SK-N-SH treated with all-trans-retinoic acid at 6 μM for 48 hours (cell line): ENCODE measurements at regions not wholly inside any gene's neighbourhood (a gene's known extent, or its start where the extent isn't known, plus 50 kb on each side); places are given as distances from the start of the nearest gene placed in this dataset.

ENCODE experiments used
- ATAC-seq: fragments of 200-7000 bp; cut with Tn5 transposase; 3 replicates; pipeline ENCODE4 v1.9.1; 2020; ENCODE audit warnings: mild to moderate bottlenecking, moderate library complexity
- BACH2 ChIP-seq: fragments of 250-450 bp; sonication (Bioruptor Pico); IDR thresholded peaks from 2 replicates; pipeline ENCODE4 v1.9.0; 2021; ENCODE audit warnings: mild to moderate bottlenecking, borderline replicate concordance
- CREB5 ChIP-seq: fragments of 250-450 bp; sonication (Bioruptor Pico); IDR thresholded peaks from 2 replicates; pipeline ENCODE4 v1.5.1; 2020; ENCODE audit warnings: low read depth, mild to moderate bottlenecking, moderate library complexity
- CSDC2 ChIP-seq: fragments of 250-450 bp; sonication (Bioruptor Pico); IDR thresholded peaks from 2 replicates; pipeline ENCODE4 v1.5.0; 2020; ENCODE audit warnings: mild to moderate bottlenecking, moderate library complexity
- CSRNP3 ChIP-seq: fragments of 250-450 bp; sonication (Bioruptor Pico); IDR thresholded peaks from 2 replicates; pipeline ENCODE4 v1.5.1; 2021; ENCODE audit warnings: mild to moderate bottlenecking, moderate library complexity
- ESRRG ChIP-seq: fragments of 250-450 bp; sonication (Bioruptor Pico); IDR thresholded peaks from 2 replicates; pipeline ENCODE4 v1.6.1; 2021; ENCODE audit warnings: mild to moderate bottlenecking
- GLIS3 ChIP-seq: fragments of 250-450 bp; sonication (Bioruptor Pico); IDR thresholded peaks from 2 replicates; pipeline ENCODE4 v1.5.0; 2020; ENCODE audit warnings: mild to moderate bottlenecking, moderate library complexity
- ISL1 ChIP-seq: fragments of 250-450 bp; sonication (Bioruptor Pico); IDR thresholded peaks from 2 replicates; pipeline ENCODE4 v2.1.2; 2022; ENCODE audit warnings: mild to moderate bottlenecking, moderate library complexity
- OSR1 ChIP-seq: fragments of 250-450 bp; sonication (Bioruptor Pico); IDR thresholded peaks from 2 replicates; pipeline ENCODE4 v1.8.0; 2022; ENCODE audit warnings: moderate library complexity, mild to moderate bottlenecking, inconsistent platforms
- PATZ1 ChIP-seq: fragments of 250-450 bp; sonication (Bioruptor Pico); IDR thresholded peaks from 2 replicates; pipeline ENCODE4 v1.8.0; 2020; ENCODE audit warnings: mild to moderate bottlenecking, moderate library complexity, borderline replicate concordance
- POU6F1 ChIP-seq: fragments of 250-450 bp; sonication (Bioruptor Pico); IDR thresholded peaks from 2 replicates; pipeline ENCODE4 v1.8.0; 2021; ENCODE audit warnings: low read depth, mild to moderate bottlenecking, moderate library complexity, borderline replicate concordance
- PPARA ChIP-seq: fragments of 250-450 bp; sonication (Bioruptor Pico); IDR thresholded peaks from 2 replicates; pipeline ENCODE4 v1.5.0; 2020; ENCODE audit warnings: mild to moderate bottlenecking, borderline replicate concordance
- TCF4 ChIP-seq: fragments of 250-450 bp; sonication (Bioruptor Pico); IDR thresholded peaks from 2 replicates; pipeline ENCODE4 v1.8.0; 2021; ENCODE audit warnings: mild to moderate bottlenecking, moderate library complexity, borderline replicate concordance
- TOX ChIP-seq: fragments of 250-450 bp; sonication (Bioruptor Pico); IDR thresholded peaks from 2 replicates; pipeline ENCODE4 v1.8.0; 2021; ENCODE audit warnings: mild to moderate bottlenecking, moderate library complexity, borderline replicate concordance
- TSHZ2 ChIP-seq: fragments of 250-450 bp; sonication (Bioruptor Pico); IDR thresholded peaks from 2 replicates; pipeline ENCODE4 v1.5.0; 2020; ENCODE audit warnings: mild to moderate bottlenecking, moderate library complexity
- ZC3H10 ChIP-seq: fragments of 250-450 bp; sonication (Bioruptor Pico); IDR thresholded peaks from 2 replicates; pipeline ENCODE4 v1.5.1; 2021; ENCODE audit warnings: mild to moderate bottlenecking, moderate library complexity
- ZFP3 ChIP-seq: fragments of 250-450 bp; sonication (Bioruptor Pico); IDR thresholded peaks from 2 replicates; pipeline ENCODE4 v1.5.0; 2020; ENCODE audit warnings: mild to moderate bottlenecking, moderate library complexity
- ZFP30 ChIP-seq: fragments of 450-650 bp; formaldehyde crosslinking; IDR thresholded peaks from 2 replicates; pipeline ENCODE4 v1.5.0; 2022; ENCODE audit warnings: mild to moderate bottlenecking, moderate library complexity
- ZNF565 ChIP-seq: fragments of 450-650 bp; formaldehyde crosslinking; conservative IDR thresholded peaks from 2 replicates; pipeline ENCODE4 v1.5.0; 2020; ENCODE audit warnings: low read depth, mild to moderate bottlenecking, moderate library complexity
- ZNF70 ChIP-seq: fragments of 450-650 bp; formaldehyde crosslinking; IDR thresholded peaks from 2 replicates; pipeline ENCODE4 v1.5.0; 2020; ENCODE audit warnings: mild to moderate bottlenecking, moderate library complexity
- ZNF8 ChIP-seq: fragments of 450-650 bp; formaldehyde crosslinking; IDR thresholded peaks from 2 replicates; pipeline ENCODE4 v1.5.0; 2020; ENCODE audit warnings: mild to moderate bottlenecking, moderate library complexity

GRCh38 chr2:195317550-195317949 is 339.5 kb upstream of the SLC39A10 start:
- no peak for ATAC-seq
- no peak for TF ChIP-seq ZFP3 (CRISPR knock-in tag)

- ATAC-seq = no peak
- TF ChIP-seq POU6F1 (CRISPR knock-in tag) (no peak), BACH2 (CRISPR knock-in tag) (no peak), ZNF565 (CRISPR knock-in tag) (no peak), CSRNP3 (CRISPR knock-in tag) (no peak), CSDC2 (no peak), PATZ1 (CRISPR knock-in tag) (no peak), TCF4 (no peak), ZFP30 (no peak), GLIS3 (CRISPR knock-in tag) (no peak), ZNF70 (CRISPR knock-in tag) (no peak), ZC3H10 (no peak)
Measured at GRCh38 chr2:195316486-195316885, 340.5 kb upstream of the SLC39A10 start.

- no peak for ATAC-seq
Measured at GRCh38 chr2:195313962-195314361, 343.1 kb upstream of the SLC39A10 start.

GRCh38 chr2:195312662-195313061 is 344.4 kb upstream of the SLC39A10 start:
- no peak for TF ChIP-seq PPARA (CRISPR knock-in tag)
- no peak for TF ChIP-seq TOX (CRISPR knock-in tag)
- no peak for TF ChIP-seq ESRRG
- no peak for TF ChIP-seq GLIS3 (CRISPR knock-in tag)

More at GRCh38 chr2:195313962-195314361, 343.1 kb upstream of the SLC39A10 start:
- TF ChIP-seq TOX (CRISPR knock-in tag) = no peak
- TF ChIP-seq ZC3H10 = no peak
- TF ChIP-seq ZFP3 (CRISPR knock-in tag) = no peak
- no peak for TF ChIP-seq ZNF70 (CRISPR knock-in tag)
- no peak for TF ChIP-seq CREB5 (CRISPR knock-in tag)
- no peak for TF ChIP-seq GLIS3 (CRISPR knock-in tag)

GRCh38 chr2:195308163-195308562 is 348.9 kb upstream of the SLC39A10 start:
- ATAC-seq = no peak
- TF ChIP-seq ZNF70 (CRISPR knock-in tag) (no peak), CREB5 (CRISPR knock-in tag) (no peak), PPARA (CRISPR knock-in tag) (no peak), ZNF8 (CRISPR knock-in tag) (no peak), TCF4 (no peak)

More at GRCh38 chr2:195312662-195313061, 344.4 kb upstream of the SLC39A10 start:
- ATAC-seq = no peak

GRCh38 chr2:195307751-195308150 is 349.3 kb upstream of the SLC39A10 start:
- ATAC-seq = no peak
- TF ChIP-seq OSR1 (CRISPR knock-in tag) (no peak), TOX (CRISPR knock-in tag) (no peak), PPARA (CRISPR knock-in tag) (no peak), ZNF565 (CRISPR knock-in tag) (no peak), POU6F1 (CRISPR knock-in tag) (no peak), TSHZ2 (CRISPR knock-in tag) (no peak), ZNF8 (CRISPR knock-in tag) (no peak), ISL1 (no peak), BACH2 (CRISPR knock-in tag) (no peak)
